DLD1 (cell line): ENCODE measurements at regions not wholly inside any gene's neighbourhood (a gene's known extent, or its start where the extent isn't known, plus 50 kb on each side); places are given as distances from the start of the nearest gene placed in this dataset.

Experiments
- in situ Hi-C: cut with HindIII; loops from 2 replicates; pipeline ENCODE4 v1.10.0; 2017; ENCODE audit warnings: low sequenced_read_pairs

DNA sequence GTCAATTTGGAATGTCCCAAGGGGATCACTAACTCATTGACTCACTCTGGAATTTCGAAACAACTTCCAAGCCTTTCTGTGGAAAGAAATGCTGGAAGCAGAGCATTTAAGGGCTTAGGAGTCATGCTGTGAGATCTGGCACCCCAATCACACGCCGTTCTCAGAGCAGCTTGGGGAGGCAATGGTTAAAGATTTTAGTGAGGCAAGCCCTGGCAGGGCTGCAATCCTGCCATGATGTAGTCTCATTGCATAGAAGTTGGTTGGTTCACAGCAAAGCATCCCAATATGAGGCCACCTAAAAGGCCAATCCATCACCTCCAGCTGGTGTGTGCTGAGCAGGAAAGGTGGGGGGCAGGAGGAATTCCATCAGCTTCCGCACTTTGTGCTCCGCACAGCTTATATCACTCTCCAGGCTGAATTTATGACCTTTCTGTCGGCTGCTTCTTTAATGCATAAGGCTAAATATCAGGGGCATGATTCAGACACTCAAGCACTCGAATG is 1043.9 kb upstream of the POU3F3 start:
- in situ Hi-C loops, result no loop called here

DNA sequence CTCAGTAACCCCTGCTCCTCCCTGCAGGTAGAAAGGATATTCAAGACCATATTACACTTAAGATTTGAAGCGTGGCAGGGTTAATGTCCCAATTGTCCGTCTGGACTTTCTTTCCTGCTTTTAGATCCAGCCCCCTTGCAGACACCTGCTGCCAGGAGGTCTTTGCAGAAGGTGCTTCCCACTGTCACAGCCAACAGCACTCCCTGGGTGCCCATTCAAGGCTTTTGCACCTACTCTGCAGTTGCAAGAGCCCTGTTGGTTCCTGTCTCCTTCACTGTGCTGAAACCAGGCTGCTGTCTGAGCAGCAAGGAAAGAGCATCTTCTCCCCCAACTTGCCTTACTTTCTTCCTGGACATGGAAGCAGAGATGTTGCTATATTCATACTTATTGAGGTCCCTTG is 1043.0 kb upstream of the POU3F3 start:
- in situ Hi-C loops, result no loop called here

DNA sequence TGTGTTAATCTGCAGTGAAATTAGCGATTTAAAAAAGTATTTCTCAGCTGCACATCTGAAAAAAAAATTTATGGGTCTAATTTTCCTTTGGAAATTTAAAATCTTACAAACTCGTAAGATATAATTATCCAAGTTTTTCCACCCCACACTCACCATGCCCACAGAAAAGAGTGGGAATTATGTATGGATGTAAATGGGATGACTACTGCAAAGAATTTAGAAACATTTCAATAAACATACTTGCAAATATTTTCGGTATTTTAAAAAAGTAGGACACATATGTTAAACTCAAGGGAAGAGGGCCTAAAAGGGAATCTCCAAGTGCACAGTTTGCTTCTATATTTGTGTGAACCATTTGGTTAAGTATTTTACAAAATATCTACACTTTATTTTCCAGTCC is 1039.9 kb upstream of the POU3F3 start:
- in situ Hi-C loops, result no loop called here

- in situ Hi-C loops, result no loop called here
Measured at GRCh38 chr2:103815731-103816130, 1038.2 kb upstream of the POU3F3 start.

- in situ Hi-C loops, result no loop called here
Measured at GRCh38 chr2:103817746-103818145, 1036.2 kb upstream of the POU3F3 start.

GRCh38 chr2:103818176-103818575 is 1035.7 kb upstream of the POU3F3 start:
- in situ Hi-C loops, result no loop called here

DNA sequence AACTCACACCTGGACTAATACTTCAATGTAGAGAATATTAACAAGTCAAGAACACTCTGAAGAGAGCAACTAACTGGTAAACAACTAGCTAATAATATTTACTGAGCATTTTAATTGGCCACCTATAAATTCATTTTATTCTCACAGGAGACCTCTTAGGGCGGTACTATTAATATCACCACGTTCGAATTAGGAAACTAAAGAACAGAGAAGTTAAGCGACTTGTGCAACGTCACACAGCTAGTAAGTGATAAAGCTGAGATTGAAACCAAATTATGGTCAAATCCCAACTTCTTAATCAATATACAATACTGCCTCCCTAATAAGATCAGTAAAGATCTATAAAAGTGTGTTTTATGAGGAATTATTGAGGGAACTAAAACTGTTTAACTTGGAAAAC is 1034.3 kb upstream of the POU3F3 start:
- in situ Hi-C loops, result no loop called here

- in situ Hi-C loops, result no loop called here
Measured at GRCh38 chr2:103823847-103824246, 1030.1 kb upstream of the POU3F3 start.

- in situ Hi-C loops, result no loop called here
Measured at GRCh38 chr2:103847276-103847675, 1006.6 kb upstream of the POU3F3 start.

GRCh38 chr2:103859238-103859637 is 994.7 kb upstream of the POU3F3 start:
- in situ Hi-C loops, result no loop called here

DNA sequence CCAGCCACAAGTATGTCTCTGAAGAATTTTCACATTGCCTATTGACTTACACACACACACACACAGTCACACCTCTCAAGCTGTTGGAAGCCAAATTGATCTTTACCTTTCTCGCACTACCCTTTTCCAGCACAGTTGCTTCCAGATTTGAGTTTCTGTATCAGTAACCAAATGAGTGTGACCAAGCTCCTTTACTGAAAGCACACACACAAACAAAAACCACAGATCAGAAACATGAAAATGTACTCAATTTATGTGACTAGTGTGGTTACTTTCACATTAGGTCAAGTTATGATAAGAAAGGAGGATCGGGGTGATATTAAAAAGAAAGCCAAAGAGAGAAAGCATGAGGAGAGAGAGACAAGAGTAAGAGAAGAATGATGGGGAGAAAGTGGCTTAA is 993.9 kb upstream of the POU3F3 start:
- in situ Hi-C loops, result no loop called here

GRCh38 chr2:103868396-103868795 is 985.5 kb upstream of the POU3F3 start:
- in situ Hi-C loops, result no loop called here

GRCh38 chr2:103873716-103874351 is 980.1 kb upstream of the POU3F3 start:
- in situ Hi-C loops, result no loop called here

- in situ Hi-C loops, result no loop called here
Measured at GRCh38 chr2:103875131-103875530, 978.8 kb upstream of the POU3F3 start.

- in situ Hi-C loops, result no loop called here
Measured at GRCh38 chr2:103875531-103875930, 978.4 kb upstream of the POU3F3 start.

- in situ Hi-C loops, result no loop called here
Measured at GRCh38 chr2:103876611-103877010, 977.3 kb upstream of the POU3F3 start.

DNA sequence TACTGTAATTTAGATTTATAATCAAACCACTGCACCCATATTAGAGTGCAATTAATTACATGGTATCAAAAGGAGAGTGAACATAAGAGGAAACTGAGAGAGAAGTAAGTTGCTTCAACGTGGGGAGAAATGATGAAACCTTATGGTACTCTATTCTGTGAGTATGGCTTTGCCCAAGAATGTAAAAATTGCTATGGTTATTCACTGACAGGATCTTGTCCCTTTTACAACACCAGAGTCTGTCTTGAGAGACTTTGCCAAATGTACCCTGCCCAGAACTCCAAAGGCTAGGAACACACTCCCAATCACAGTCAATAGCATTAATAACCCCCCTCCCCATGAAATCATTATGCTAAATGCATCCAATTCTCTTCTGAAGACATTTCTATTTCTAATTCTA is 974.8 kb upstream of the POU3F3 start:
- in situ Hi-C loops, result no loop called here

DNA sequence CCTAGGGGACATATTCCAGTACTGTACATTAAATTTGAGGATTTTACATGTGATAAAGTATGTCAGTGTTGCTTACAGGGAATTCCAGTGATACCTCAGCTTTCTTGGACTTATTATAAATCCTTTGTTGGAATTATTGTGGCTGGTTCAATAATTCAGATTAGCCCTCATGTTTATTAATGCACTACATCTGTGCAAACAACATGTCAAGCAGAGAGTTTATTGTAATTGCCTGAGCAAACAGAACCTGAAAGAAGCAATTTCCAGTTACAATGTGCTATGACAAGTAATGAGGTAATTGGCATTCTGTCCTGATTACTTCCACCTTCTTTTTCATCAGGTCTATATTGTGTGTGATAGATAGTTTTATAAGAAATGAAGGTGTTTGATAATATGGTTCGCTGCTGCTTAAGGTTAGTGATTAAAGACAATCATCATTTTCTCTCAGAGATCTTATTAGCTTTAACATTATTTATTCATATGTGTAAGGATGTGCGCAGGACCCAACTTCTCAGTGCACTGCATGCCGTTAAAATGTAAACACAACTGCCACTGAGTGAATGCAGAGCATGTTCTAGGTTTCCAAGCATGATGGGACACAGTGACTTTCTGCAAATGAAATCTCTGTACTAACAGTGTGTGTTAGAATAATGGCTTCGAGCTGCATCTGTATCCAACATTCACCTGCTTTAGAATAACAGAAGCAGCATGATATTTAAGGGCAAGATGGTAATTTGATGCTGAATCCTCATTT is 973.7 kb upstream of the POU3F3 start:
- in situ Hi-C loops, result no loop called here

GRCh38 chr2:103887625-103888024 is 966.3 kb upstream of the POU3F3 start:
- in situ Hi-C loops, result no loop called here

- in situ Hi-C loops, result no loop called here
Measured at GRCh38 chr2:103896182-103896581, 957.7 kb upstream of the POU3F3 start.

- in situ Hi-C loops, result no loop called here
Measured at GRCh38 chr2:103898561-103898960, 955.4 kb upstream of the POU3F3 start.

- in situ Hi-C loops, result no loop called here
Measured at GRCh38 chr2:103902347-103902746, 951.6 kb upstream of the POU3F3 start.
